GM21619 (cell line): ENCODE measurements at regions not wholly inside any gene's neighbourhood (a gene's known extent, or its start where the extent isn't known, plus 50 kb on each side); places are given as distances from the start of the nearest gene placed in this dataset.
"Not testable (repeated sequence)": the region's sequence is repeated elsewhere in the genome, so short reads cannot be mapped to it uniquely, and the experiment has no call there.

Experiments
- ATAC-seq: cut with Tn5 transposase; IDR thresholded peaks from one replicate; pipeline ENCODE4 v1.9.1; 2021; ENCODE audit not compliant: unreplicated experiment

GRCh38 chr20:40634891-40635290 is 54.1 kb downstream of the MAFB start:
- no peak for ATAC-seq

- no peak for ATAC-seq
Measured at GRCh38 chr20:40633123-40633850, 55.7 kb downstream of the MAFB start.

- ATAC-seq: no peak
Measured at GRCh38 chr20:40632346-40632976, 56.6 kb downstream of the MAFB start.

GRCh38 chr20:40631119-40631631 is 57.9 kb downstream of the MAFB start:
- no peak for ATAC-seq

GRCh38 chr20:40630713-40631112 is 58.3 kb downstream of the MAFB start:
- no peak for ATAC-seq

- no peak for ATAC-seq
Measured at GRCh38 chr20:40630099-40630498, 58.9 kb downstream of the MAFB start.

- no peak for ATAC-seq
Measured at GRCh38 chr20:40628877-40629276, 60.2 kb downstream of the MAFB start.

GRCh38 chr20:40619053-40619452 is 70.0 kb downstream of the MAFB start:
- not testable (repeated sequence) for ATAC-seq

- ATAC-seq: no peak
Measured at GRCh38 chr20:40617594-40617993, 71.4 kb downstream of the MAFB start.

- ATAC-seq: no peak
Measured at GRCh38 chr20:40612837-40613236, 76.2 kb downstream of the MAFB start.

- ATAC-seq: no peak
Measured at GRCh38 chr20:40612247-40612646, 76.8 kb downstream of the MAFB start.

- no peak for ATAC-seq
Measured at GRCh38 chr20:40610730-40611129, 78.3 kb downstream of the MAFB start.

- ATAC-seq: no peak
Measured at GRCh38 chr20:40607927-40608326, 81.1 kb downstream of the MAFB start.

- ATAC-seq: no peak
Measured at GRCh38 chr20:40606660-40607059, 82.4 kb downstream of the MAFB start.

GRCh38 chr20:40606237-40606636 is 82.8 kb downstream of the MAFB start:
- ATAC-seq: no peak

GRCh38 chr20:40604416-40604815 is 84.6 kb downstream of the MAFB start:
- ATAC-seq: no peak

- ATAC-seq: no peak
Measured at GRCh38 chr20:40603057-40603651, 85.9 kb downstream of the MAFB start.

- ATAC-seq: no peak
Measured at GRCh38 chr20:40602381-40602780, 86.7 kb downstream of the MAFB start.

- ATAC-seq: no peak
Measured at GRCh38 chr20:40600441-40601219, 88.4 kb downstream of the MAFB start.

GRCh38 chr20:40599987-40600386 is 89.0 kb downstream of the MAFB start:
- no peak for ATAC-seq

- no peak for ATAC-seq
Measured at GRCh38 chr20:40592941-40593340, 96.1 kb downstream of the MAFB start.
